H9 (cell line): ENCODE measurements at regions not wholly inside any gene's neighbourhood (a gene's known extent, or its start where the extent isn't known, plus 50 kb on each side); places are given as distances from the start of the nearest gene placed in this dataset.

Experiments used
- DNase-seq: peaks from one replicate; pipeline ENCODE4 v3.0.0-alpha.2; 2017
- H2AFZ ChIP-seq: one replicate; pipeline ENCODE4 v1.6.1; 2013; ENCODE audit warnings: mild to moderate bottlenecking, low read length, control low read depth, moderate library complexity
- H2AK5ac ChIP-seq: 2 replicates; pipeline ENCODE4 v1.6.1; 2013; ENCODE audit warnings: low read length, control low read depth, mixed read lengths; ENCODE audit not compliant: insufficient read length
- H2BK120ac ChIP-seq: one replicate; pipeline ENCODE4 v1.6.1; 2013; ENCODE audit warnings: low read depth, mild to moderate bottlenecking, low read length, control low read depth, inconsistent platforms; ENCODE audit not compliant: poor library complexity, severe bottlenecking
- H2BK12ac ChIP-seq: 2 replicates; pipeline ENCODE4 v1.6.1; 2013; ENCODE audit warnings: low read length, control low read depth, mixed read lengths, low read depth; ENCODE audit not compliant: insufficient read length
- H2BK15ac ChIP-seq: 2 replicates; pipeline ENCODE4 v1.6.1; 2013; ENCODE audit warnings: low read depth, low read length, control low read depth
- H2BK20ac ChIP-seq: one replicate; pipeline ENCODE4 v1.6.1; 2013; ENCODE audit warnings: low read depth, mild to moderate bottlenecking, low read length, control low read depth, inconsistent platforms; ENCODE audit not compliant: poor library complexity, severe bottlenecking
- H2BK5ac ChIP-seq: 2 replicates; pipeline ENCODE4 v1.6.1; 2013; ENCODE audit warnings: low read length, control low read depth, mixed read lengths; ENCODE audit not compliant: insufficient read length
- H3K14ac ChIP-seq: 2 replicates; pipeline ENCODE4 v1.6.1; 2013; ENCODE audit warnings: low read length, control low read depth; ENCODE audit not compliant: insufficient read depth
- H3K18ac ChIP-seq: 2 replicates; pipeline ENCODE4 v1.6.1; 2013; ENCODE audit warnings: low read depth, mild to moderate bottlenecking, mixed read lengths, low read length, control low read depth; ENCODE audit not compliant: insufficient read length
- H3K23ac ChIP-seq: 2 replicates; pipeline ENCODE4 v1.6.1; 2013; ENCODE audit warnings: low read length, control low read depth, mixed read lengths, low read depth; ENCODE audit not compliant: insufficient read length
- H3K23me2 ChIP-seq: 2 replicates; pipeline ENCODE4 v1.6.1; 2013; ENCODE audit warnings: low read depth, mild to moderate bottlenecking, mixed read lengths, low read length, control low read depth; ENCODE audit not compliant: insufficient read length, poor library complexity, severe bottlenecking
- H3K27ac ChIP-seq: 2 replicates; pipeline ENCODE4 v1.5.1; 2013; ENCODE audit warnings: low read length, control low read depth, mixed read lengths, low read depth; ENCODE audit not compliant: insufficient read length
- H3K27me3 ChIP-seq: 2 replicates; pipeline ENCODE4 v1.6.1; 2013; ENCODE audit warnings: low read length, control low read depth, inconsistent platforms; ENCODE audit not compliant: insufficient read depth
- H3K4ac ChIP-seq: 2 replicates; pipeline ENCODE4 v1.6.1; 2013; ENCODE audit warnings: low read depth, mild to moderate bottlenecking, control low read depth, inconsistent platforms, low read length, moderate library complexity
- H3K4me1 ChIP-seq: 2 replicates; pipeline ENCODE4 v1.6.1; 2013; ENCODE audit warnings: low read length, control low read depth, inconsistent platforms; ENCODE audit not compliant: insufficient read depth
- H3K4me2 ChIP-seq: 2 replicates; pipeline ENCODE4 v1.6.1; 2013; ENCODE audit warnings: low read length, control low read depth, mixed read lengths; ENCODE audit not compliant: insufficient read length, insufficient read depth
- H3K56ac ChIP-seq: 2 replicates; pipeline ENCODE4 v1.6.1; 2013; ENCODE audit warnings: low read depth, mild to moderate bottlenecking, mixed read lengths, low read length, control low read depth; ENCODE audit not compliant: insufficient read length
- H3K79me1 ChIP-seq: 2 replicates; pipeline ENCODE4 v1.6.1; 2013; ENCODE audit warnings: low read depth, mild to moderate bottlenecking, moderate library complexity, low read length, control low read depth, inconsistent platforms; ENCODE audit not compliant: insufficient read depth, poor library complexity, severe bottlenecking
- H3K79me2 ChIP-seq: 2 replicates; pipeline ENCODE4 v1.6.1; 2013; ENCODE audit warnings: low read length, control low read depth, inconsistent platforms; ENCODE audit not compliant: insufficient read depth
- H3K9ac ChIP-seq: 2 replicates; pipeline ENCODE4 v1.6.1; 2013; ENCODE audit warnings: low read length, control low read depth, mixed read lengths; ENCODE audit not compliant: insufficient read length; ENCODE audit errors: extremely low read depth
- H3K9me3 ChIP-seq: one replicate; pipeline ENCODE4 v1.6.1; 2013; ENCODE audit warnings: low read depth, low read length, inconsistent platforms; ENCODE audit not compliant: control insufficient read depth
- H3T11ph ChIP-seq: one replicate; pipeline ENCODE4 v1.6.1; 2013; ENCODE audit warnings: mild to moderate bottlenecking, low read length, control low read depth, inconsistent platforms
- H4K20me1 ChIP-seq: one replicate; pipeline ENCODE4 v1.6.1; 2013; ENCODE audit not compliant: control insufficient read depth, insufficient read length, insufficient read depth
- H4K5ac ChIP-seq: 2 replicates; pipeline ENCODE4 v1.6.1; 2013; ENCODE audit warnings: low read depth, mild to moderate bottlenecking, mixed read lengths, low read length, control low read depth; ENCODE audit not compliant: insufficient read length
- H4K8ac ChIP-seq: replicated peaks from 2 replicates; pipeline ENCODE4 v1.6.1; 2013; ENCODE audit warnings: low read length, control low read depth, mixed read lengths, low read depth; ENCODE audit not compliant: insufficient read length
- H4K91ac ChIP-seq: 2 replicates; pipeline ENCODE4 v1.6.1; 2013; ENCODE audit warnings: low read depth, mild to moderate bottlenecking, moderate library complexity, mixed read lengths, low read length, control low read depth; ENCODE audit not compliant: insufficient read length
- H3K27ac Mint-ChIP-seq, 3 experiments: 2 replicates in 2 of 3; 3 replicates in 1 of 3; pipeline ENCODE4 v1.8.0; 2020 to 2021; ENCODE audit warnings: mixed read lengths in 3 of 3, mild to moderate bottlenecking in 1 of 3, moderate library complexity in 1 of 3
- H3K27me3 Mint-ChIP-seq: 2 replicates; pipeline ENCODE4 v1.8.0; 2021; ENCODE audit warnings: low read depth, mild to moderate bottlenecking, moderate library complexity, mixed read lengths
- H3K36me3 Mint-ChIP-seq, 3 experiments: 2 replicates in 2 of 3; 3 replicates in 1 of 3; pipeline ENCODE4 v1.8.0; 2020 to 2021; ENCODE audit warnings: low read depth in 3 of 3, mixed read lengths in 3 of 3; ENCODE audit not compliant: insufficient read depth in 1 of 3
- H3K4me1 Mint-ChIP-seq, 2 experiments: 2 replicates each; pipeline ENCODE4 v1.8.0; 2020; ENCODE audit warnings: mixed read lengths in 2 of 2
- H3K4me3 Mint-ChIP-seq, 2 experiments: 2 replicates in 1 of 2; 3 replicates in 1 of 2; pipeline ENCODE4 v1.8.0; 2020 to 2021; ENCODE audit warnings: mild to moderate bottlenecking in 2 of 2, mixed read lengths in 2 of 2, moderate library complexity in 1 of 2
- H3K9me3 Mint-ChIP-seq, 2 experiments: 2 replicates in 1 of 2; 3 replicates in 1 of 2; pipeline ENCODE4 v1.8.0; 2020; ENCODE audit warnings: mild to moderate bottlenecking in 2 of 2, mixed read lengths in 2 of 2, moderate library complexity in 1 of 2
- WGBS: extraction: QIAGEN DNeasy Blood & Tissue Kit; methylation state at CpG from one replicate; pipeline ENCODE4 v1.1.7; 2013; ENCODE audit warnings: missing lambda C conversion rate, low lambda C conversion rate, mixed read lengths; ENCODE audit not compliant: insufficient read length; ENCODE audit errors: extremely low coverage; 5-methylcytosine and 5-hydroxymethylcytosine counted together
- TF ChIP-seq, protein P1 (sequence below): fragments of 200-600 bp; sonication (generic); conservative IDR thresholded peaks from 3 replicates; pipeline ENCODE4 v1.8.0; 2021; ENCODE audit warnings: antibody characterized with exemption, mild to moderate bottlenecking

DNA sequence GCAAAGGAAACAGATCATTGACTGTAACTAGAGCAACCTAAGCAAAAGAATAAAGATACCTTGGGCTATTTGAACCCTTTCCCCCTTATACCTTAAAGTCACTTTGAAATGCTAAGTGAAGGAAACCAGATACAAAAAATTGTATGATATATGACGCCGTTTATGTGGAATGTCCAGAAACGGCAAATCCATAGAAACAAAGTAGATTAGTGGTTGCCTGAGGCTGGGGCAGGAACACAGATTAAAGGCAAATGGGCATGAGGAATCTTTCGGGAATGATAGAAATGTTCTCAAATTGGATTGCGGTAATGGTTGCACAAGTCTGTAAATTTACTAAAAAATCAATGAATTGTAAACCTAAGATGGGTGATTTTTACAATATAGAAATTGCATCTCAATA, 160.1 kb upstream of the CCDC54 start:
- Histone ChIP-seq H2AFZ (no peak overlapping the region), H3K14ac (no peak overlapping the region), H3K79me2 (no peaks in the 10 kb centered on the region), H4K91ac (no peak overlapping the region), H2BK120ac (no peak overlapping the region), H3K4ac (no peak overlapping the region), H2BK12ac (no peak overlapping the region), H4K5ac (no peak overlapping the region), H3K4me1 (no peaks in the 10 kb centered on the region), H2AK5ac (no peak overlapping the region), H3K27ac (no peak overlapping the region), H2BK5ac (no peak overlapping the region), H4K20me1 (no peaks in the 10 kb centered on the region), H3K18ac (no peak overlapping the region), H3K23ac (no peak overlapping the region), H3K4me2 (no peak overlapping the region), H3K9me3 (no peaks in the 10 kb centered on the region), H3K9ac (no peak overlapping the region), H3K56ac (no peak overlapping the region), H4K8ac (no peak overlapping the region), H2BK20ac (no peak overlapping the region), H3T11ph (no peak overlapping the region), H2BK15ac (no peak overlapping the region), H3K23me2 (no peaks in the 10 kb centered on the region), H3K27me3 (no peaks in the 10 kb centered on the region), H3K79me1 (no peaks in the 10 kb centered on the region)
- no peaks in the 10 kb centered on the region for H3K27me3 Mint-ChIP-seq
- peaks cover 4 to 6% of the 10 kb centered on the region in 2 experiments for H3K4me1 Mint-ChIP-seq
- no CpG with 5 or more reads among the region's 5 CpGs for WGBS
- TF ChIP-seq, protein P1, sequence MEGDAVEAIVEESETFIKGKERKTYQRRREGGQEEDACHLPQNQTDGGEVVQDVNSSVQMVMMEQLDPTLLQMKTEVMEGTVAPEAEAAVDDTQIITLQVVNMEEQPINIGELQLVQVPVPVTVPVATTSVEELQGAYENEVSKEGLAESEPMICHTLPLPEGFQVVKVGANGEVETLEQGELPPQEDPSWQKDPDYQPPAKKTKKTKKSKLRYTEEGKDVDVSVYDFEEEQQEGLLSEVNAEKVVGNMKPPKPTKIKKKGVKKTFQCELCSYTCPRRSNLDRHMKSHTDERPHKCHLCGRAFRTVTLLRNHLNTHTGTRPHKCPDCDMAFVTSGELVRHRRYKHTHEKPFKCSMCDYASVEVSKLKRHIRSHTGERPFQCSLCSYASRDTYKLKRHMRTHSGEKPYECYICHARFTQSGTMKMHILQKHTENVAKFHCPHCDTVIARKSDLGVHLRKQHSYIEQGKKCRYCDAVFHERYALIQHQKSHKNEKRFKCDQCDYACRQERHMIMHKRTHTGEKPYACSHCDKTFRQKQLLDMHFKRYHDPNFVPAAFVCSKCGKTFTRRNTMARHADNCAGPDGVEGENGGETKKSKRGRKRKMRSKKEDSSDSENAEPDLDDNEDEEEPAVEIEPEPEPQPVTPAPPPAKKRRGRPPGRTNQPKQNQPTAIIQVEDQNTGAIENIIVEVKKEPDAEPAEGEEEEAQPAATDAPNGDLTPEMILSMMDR = no peak
- no peaks in the 10 kb centered on the region for H3K9me3 Mint-ChIP-seq
- no peak overlapping the region for H3K4me3 Mint-ChIP-seq
- no peak overlapping the region for H3K27ac Mint-ChIP-seq
- no peaks in the 10 kb centered on the region for H3K36me3 Mint-ChIP-seq
- DNase-seq = no peak
